Keratinocyte (primary cell): ENCODE measurements at regions not wholly inside any gene's neighbourhood (a gene's known extent, or its start where the extent isn't known, plus 50 kb on each side); places are given as distances from the start of the nearest gene placed in this dataset.

Experiments used
- CTCF ChIP-seq, 3 experiments: IDR thresholded peaks in 1 of 3; conservative IDR thresholded peaks in 1 of 3; optimal IDR thresholded peaks in 1 of 3; 2 replicates in 2 of 3; 3 replicates in 1 of 3; pipeline versions ENCODE3 to v1.5.1; 2011; ENCODE audit warnings: low read length in 3 of 3, mild to moderate bottlenecking in 3 of 3, moderate library complexity in 2 of 3, control low read depth in 1 of 3, inconsistent platforms in 1 of 3; ENCODE audit not compliant: insufficient read depth in 2 of 3; ENCODE audit errors: extremely low read depth in 1 of 3
- EZH2 ChIP-seq: IDR thresholded peaks from one replicate; pipeline ENCODE4 v1.6.1; 2012; ENCODE audit warnings: inconsistent platforms, mild to moderate bottlenecking, low read length, moderate library complexity

- TF ChIP-seq CTCF (optimal IDR thresholded peaks at IDR 0.05 in 1 of 3, IDR thresholded peaks at IDR 0.05 in 1 of 3, conservative IDR thresholded peaks at IDR 0.05 in 1 of 3; ENCODE audit: extremely low read depth in 1 of 3, insufficient read depth in 2 of 3, low read length in 3 of 3) (no peak), EZH2 (no peak)
Measured at GRCh38 chr18:56517196-56517595, 121.2 kb downstream of the TXNL1 start.
